Dermis microvascular lymphatic vessel endothelial cell (primary cell): ENCODE measurements at regions not wholly inside any gene's neighbourhood (a gene's known extent, or its start where the extent isn't known, plus 50 kb on each side); places are given as distances from the start of the nearest gene placed in this dataset.
A peak's percentile ranks its signal among the peaks of the same experiment; 100 is the strongest.
"Not testable (repeated sequence)": the region's sequence is repeated elsewhere in the genome, so short reads cannot be mapped to it uniquely, and the experiment has no call there.

ENCODE experiments used
- DNase-seq, 2 donors: peaks; one replicate each; pipeline versions ENCODE4 v3.0.0 to v3.0.0-alpha.2; 2010; ENCODE audit warnings: low read depth in 2 of 2

GRCh38 chr5:111635151-111635902 lies 121.7 kb downstream of the NREP start:
- no peak for DNase-seq

- DNase-seq: no peak
These were observed 119.0 kb upstream of the STARD4 start for GRCh38 chr5:111631328-111631727.

- DNase-seq: no peak
These were observed 116.6 kb upstream of the STARD4 start for GRCh38 chr5:111628901-111629300.

GRCh38 chr5:111627862-111628261 lies 115.5 kb upstream of the STARD4 start:
- DNase-seq: no peak

GRCh38 chr5:111626473-111627148 lies 114.3 kb upstream of the STARD4 start:
- DNase-seq: no peak

- no peak for DNase-seq
These were observed 106.4 kb upstream of the STARD4 start for GRCh38 chr5:111618623-111619271.

DNA sequence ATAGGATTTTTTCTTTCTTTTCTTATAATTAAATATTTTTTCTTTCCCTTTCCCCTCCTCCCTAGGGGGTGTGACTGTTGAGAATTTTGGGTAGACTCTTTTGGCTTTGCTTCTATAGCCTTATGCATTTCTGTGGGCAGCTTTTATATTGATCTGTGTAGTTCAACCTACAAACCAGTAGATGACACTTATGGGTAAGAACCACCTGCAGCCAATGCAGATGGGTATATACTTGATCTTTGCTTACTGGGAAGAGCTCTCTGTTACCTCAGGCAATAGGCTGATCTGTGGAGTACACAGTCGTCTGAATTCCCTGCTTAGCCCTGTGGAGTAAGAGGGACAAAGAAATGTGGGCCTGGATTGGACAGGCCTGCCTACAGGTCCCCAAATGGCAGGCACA lies 102.7 kb upstream of the STARD4 start:
- no peak for DNase-seq

DNA sequence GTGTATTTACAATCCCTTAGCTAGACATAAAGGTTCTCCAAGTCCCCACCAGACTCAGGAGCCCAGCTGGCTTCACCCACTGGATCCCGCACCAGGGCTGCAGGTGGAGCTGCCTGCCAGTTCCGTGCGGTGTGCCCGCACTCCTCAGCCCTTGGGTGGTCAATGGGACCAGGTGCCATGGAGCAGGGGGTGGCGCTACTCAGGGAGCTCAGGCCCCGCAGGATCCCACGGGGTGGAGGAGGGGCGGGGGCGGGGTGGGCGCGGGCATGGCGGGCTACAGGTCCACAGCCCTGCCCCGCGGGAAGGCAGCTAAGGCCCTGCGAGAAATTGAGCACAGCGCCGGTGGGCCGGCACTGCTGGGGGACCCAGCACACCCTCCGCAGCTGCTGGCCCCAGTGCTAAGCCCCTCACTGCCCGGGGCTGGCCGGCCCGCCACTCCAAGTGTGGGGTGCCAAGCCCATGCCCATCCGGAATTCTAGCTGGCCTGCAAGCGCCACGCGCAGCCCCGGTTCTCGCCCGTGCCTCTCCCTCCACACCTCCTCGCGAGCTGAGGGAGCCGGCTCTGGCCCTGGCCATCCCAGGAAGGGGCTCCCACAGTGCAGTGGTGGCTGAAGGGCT lies 99.8 kb upstream of the STARD4 start:
- DNase-seq: not testable (repeated sequence)

DNA sequence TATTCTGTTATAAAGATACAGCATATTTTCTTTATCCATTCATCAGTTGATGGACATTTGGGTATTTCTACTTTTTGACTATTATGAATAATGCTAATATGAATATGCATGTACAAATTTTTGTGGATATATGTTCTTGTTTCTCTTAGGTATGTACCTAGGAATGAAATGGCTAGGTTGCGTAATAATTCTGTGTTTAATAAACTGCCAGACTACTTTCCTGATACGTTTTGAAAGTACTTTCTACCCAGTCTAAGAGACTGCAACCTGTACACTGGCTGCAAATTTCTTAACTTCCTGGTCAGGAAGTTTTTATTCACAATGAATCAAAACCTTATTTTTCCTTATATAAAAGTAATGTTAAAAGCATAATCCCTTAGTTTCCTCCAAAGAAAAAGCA lies 93.9 kb upstream of the STARD4 start:
- DNase-seq: no peak

GRCh38 chr5:111603446-111603827 lies 91.1 kb upstream of the STARD4 start:
- DNase-seq: no peak

GRCh38 chr5:111602817-111603445 lies 90.6 kb upstream of the STARD4 start:
- DNase-seq: no peak

DNA sequence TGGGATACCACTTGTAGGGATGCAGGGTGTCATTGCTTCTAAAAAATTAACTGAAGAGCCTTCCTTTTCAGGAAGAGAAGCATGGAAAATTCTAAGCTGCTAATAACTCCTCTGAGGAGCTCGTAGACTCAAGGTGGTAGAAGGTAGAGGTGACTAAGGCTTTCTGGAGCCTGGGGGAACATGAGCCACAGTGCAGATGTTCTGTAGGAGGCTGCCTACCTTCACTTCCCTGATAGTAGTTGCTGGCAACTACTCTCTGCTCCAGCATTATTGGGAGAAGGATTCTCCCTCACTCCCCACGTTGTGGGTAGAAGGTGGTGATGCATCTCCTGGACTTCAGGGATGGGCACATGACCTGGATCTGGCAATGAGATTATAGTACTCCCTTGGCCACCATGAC lies 86.7 kb upstream of the STARD4 start:
- DNase-seq: no peak

DNA sequence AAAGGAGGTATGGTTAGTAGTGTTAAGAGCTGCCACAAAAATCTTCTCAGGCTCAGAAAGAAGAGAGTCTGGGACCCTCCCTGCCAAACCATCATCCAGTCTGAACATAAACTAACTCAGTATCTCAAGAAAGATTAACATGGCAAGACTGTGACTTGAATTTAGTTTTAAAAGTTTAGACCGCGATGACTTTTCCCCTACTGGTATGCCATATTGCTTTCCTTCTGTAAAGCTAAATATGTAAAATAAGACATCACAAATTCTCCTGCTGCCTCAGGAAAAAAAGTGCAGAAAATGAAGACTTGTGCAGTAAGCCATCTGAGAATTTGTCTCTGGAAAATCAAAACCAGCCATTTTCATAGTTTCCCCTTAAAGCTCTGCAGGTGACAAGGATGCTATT lies 85.2 kb upstream of the STARD4 start:
- no peak for DNase-seq

DNA sequence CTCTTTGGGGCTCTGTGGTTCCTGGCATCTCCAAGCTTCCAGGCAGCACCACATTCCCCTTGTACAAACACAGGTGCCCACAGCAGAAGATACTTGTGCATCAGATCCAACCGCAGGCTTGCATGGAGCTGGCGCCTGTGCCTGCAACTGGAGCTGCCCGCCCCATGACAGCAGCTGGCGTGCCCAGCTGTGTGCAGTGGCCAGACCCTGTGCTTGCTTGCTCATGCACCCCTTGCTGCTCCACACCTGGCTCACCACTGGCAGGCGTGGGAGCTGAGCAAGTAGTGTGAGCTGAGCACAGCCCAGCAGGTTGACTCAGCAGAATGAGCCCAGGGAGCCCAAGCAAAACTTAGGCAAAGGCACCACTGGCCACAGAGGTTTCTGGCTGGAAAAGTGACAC lies 84.4 kb upstream of the STARD4 start:
- no peak for DNase-seq

DNA sequence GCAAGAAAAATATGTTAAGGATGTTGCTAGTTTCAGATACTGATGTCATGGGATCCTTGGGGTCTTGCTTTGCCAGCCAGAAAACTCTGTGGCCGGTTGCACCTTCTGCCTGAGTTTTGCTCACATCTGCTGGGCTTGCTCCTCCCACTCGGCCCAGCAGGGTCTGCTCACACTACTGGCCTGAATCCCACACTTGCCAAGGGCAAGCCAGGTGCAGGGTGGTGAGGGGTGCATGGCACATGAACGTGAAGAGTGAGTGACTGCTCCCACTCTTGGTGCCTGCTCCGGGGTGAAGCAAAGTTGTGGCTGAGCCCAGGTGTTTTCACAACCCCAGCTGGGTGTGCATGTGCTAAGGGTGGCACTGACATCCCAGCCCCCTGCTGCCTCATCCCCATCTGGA lies 83.1 kb upstream of the STARD4 start:
- DNase-seq: no peak

- DNase-seq: no peak
These were observed 77.0 kb upstream of the STARD4 start for GRCh38 chr5:111589316-111589715.

DNA sequence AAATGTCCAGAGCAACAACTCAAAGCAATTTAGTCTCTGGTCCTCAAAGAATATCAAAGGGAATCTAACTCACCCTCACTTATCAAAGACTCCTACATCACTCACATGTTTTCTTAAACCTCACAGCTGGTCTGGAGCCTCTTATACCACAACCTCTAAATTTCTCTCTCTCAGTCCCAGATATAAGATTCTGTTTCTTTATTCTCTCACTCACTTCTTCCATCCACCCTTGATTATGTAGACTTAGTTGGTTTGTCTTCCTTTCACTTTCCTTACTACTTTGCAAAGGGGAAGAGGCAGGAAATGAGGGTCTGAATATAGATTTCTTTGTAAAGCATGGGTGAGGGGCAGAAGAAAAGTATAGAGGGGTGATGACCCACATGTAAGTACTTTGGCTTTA lies 75.4 kb upstream of the STARD4 start:
- DNase-seq: no peak

DNA sequence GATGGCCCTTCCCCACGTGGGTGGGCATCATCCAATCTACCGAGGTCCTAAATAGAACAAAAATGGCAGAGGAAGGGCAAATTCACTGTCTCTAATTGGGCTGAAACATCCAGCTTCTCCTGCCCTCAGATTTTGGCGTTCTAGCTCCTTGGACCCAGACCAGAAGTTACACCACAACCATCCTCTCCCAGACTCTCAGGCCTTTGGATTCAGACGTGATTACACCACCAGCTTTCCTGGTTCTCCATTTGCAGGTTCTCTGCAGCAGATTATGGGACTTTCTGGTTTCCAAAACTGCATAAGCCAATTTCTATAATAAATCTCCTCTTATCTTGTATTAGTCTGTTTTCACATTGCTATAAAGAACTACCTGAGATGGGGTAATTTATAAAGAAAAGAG lies 73.6 kb upstream of the STARD4 start:
- DNase-seq: no peak

DNA sequence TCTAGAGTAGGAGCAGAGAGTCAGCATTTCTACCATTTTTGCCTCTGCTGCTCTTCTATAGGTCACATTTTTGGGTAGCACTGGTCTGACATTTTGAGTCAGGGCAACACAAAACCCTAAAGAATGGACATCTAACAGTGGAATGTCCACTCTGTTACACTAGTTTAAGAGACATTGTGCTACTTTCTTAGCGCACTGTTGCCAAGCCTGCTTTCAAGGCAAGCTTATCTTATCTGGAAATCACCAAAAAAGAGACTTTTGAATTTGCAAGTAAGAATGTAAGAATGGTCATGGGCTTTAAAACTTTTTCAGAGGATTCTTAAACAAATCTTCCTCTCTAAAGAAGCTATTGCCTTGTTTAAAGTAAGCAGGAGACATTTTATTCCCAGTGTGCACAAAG lies 73.0 kb upstream of the STARD4 start:
- no peak for DNase-seq

DNA sequence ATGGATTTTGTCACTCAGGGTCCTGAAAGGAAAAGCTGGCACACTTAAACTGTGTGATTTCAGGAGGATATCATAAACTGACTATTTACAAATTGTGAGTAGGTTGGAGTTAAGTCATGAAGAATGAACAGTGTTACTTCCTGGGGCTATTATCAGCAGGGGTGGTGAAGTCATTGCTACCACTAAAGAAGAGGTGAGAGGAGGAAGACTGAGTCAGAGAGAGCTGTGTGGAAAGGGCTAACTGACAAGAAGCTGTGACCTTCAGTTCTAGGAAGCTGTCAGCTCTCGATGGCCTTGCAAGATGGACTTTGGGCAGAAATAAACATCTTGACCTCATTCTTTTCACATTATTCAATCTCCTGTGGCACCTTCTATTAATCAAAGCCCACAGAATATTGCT lies 72.3 kb upstream of the STARD4 start:
- DNase-seq: peak in 1 of 2 donors; percentile 75

- DNase-seq: no peak
These were observed 71.4 kb upstream of the STARD4 start for GRCh38 chr5:111583758-111584203.
